Endodermal cell (in vitro differentiated cells): ENCODE measurements at regions not wholly inside any gene's neighbourhood (a gene's known extent, or its start where the extent isn't known, plus 50 kb on each side); places are given as distances from the start of the nearest gene placed in this dataset.
A peak's percentile ranks its signal among the peaks of the same experiment; 100 is the strongest.

Experiments
- DNase-seq: peaks from one replicate; pipeline ENCODE4 v3.0.0-alpha.2; 2017
- H3K27ac ChIP-seq: 2 replicates; pipeline ENCODE4 v1.5.1; 2013; ENCODE audit warnings: mild to moderate bottlenecking, low read depth, low read length, moderate library complexity
- H3K27me3 ChIP-seq: 2 replicates; pipeline ENCODE4 v1.6.1; 2013; ENCODE audit warnings: mild to moderate bottlenecking, low read length, moderate library complexity; ENCODE audit not compliant: insufficient read depth, control insufficient read depth, poor library complexity, severe bottlenecking
- H3K36me3 ChIP-seq: 2 replicates; pipeline ENCODE4 v1.7.0; 2013; ENCODE audit warnings: mild to moderate bottlenecking, low read length, moderate library complexity; ENCODE audit not compliant: control insufficient read depth, insufficient read depth
- H3K4me1 ChIP-seq: one replicate; pipeline ENCODE4 v1.7.0; 2013; ENCODE audit warnings: low read length; ENCODE audit not compliant: control insufficient read depth, insufficient read depth
- H3K4me3 ChIP-seq: 2 replicates; pipeline ENCODE4 v1.5.1; 2013; ENCODE audit warnings: mild to moderate bottlenecking, low read length, moderate library complexity
- H3K9ac ChIP-seq: 2 replicates; pipeline ENCODE4 v1.6.1; 2013; ENCODE audit warnings: mild to moderate bottlenecking, low read length, moderate library complexity; ENCODE audit not compliant: poor library complexity, severe bottlenecking; ENCODE audit errors: extremely low read depth
- H3K9me3 ChIP-seq: 2 replicates; pipeline ENCODE4 v1.6.1; 2013; ENCODE audit warnings: mild to moderate bottlenecking, low read length, moderate library complexity; ENCODE audit not compliant: control insufficient read depth
- H3K27ac Mint-ChIP-seq: 2 replicates; pipeline ENCODE4 v1.8.0; 2020; ENCODE audit warnings: mixed read lengths
- H3K27me3 Mint-ChIP-seq: 2 replicates; pipeline ENCODE4 v1.8.0; 2021; ENCODE audit warnings: mild to moderate bottlenecking, mixed read lengths; ENCODE audit not compliant: insufficient read depth
- H3K36me3 Mint-ChIP-seq: 2 replicates; pipeline ENCODE4 v1.8.0; 2020; ENCODE audit warnings: low read depth, mixed read lengths
- H3K4me1 Mint-ChIP-seq: 2 replicates; pipeline ENCODE4 v1.8.0; 2020; ENCODE audit warnings: mixed read lengths
- H3K4me3 Mint-ChIP-seq: 2 replicates; pipeline ENCODE4 v1.8.0; 2020; ENCODE audit warnings: mild to moderate bottlenecking, moderate library complexity, mixed read lengths
- H3K9me3 Mint-ChIP-seq: 2 replicates; pipeline ENCODE4 v1.8.0; 2020; ENCODE audit warnings: mild to moderate bottlenecking, mixed read lengths
- CTCF ChIP-seq: fragments of 200-600 bp; sonication (generic); conservative IDR thresholded peaks from 2 replicates; pipeline ENCODE4 v1.5.0; 2021; ENCODE audit warnings: antibody characterized with exemption, mild to moderate bottlenecking
- WGBS, 2 experiments: methylation state at CpG; one replicate each; pipeline versions ENCODE4 v1.1.5 to v1.1.7; 2013; ENCODE audit warnings: missing lambda C conversion rate in 2 of 2, mixed read lengths in 1 of 2; ENCODE audit not compliant: insufficient coverage in 1 of 2, insufficient read length in 1 of 2; 5-methylcytosine and 5-hydroxymethylcytosine counted together

GRCh38 chr1:83691953-83692500 lies 306.9 kb downstream of the TTLL7 start:
- H3K27ac ChIP-seq, result peak overlapping the region; percentile 98
- H3K4me1 Mint-ChIP-seq, result peaks cover 46% of the 10 kb centered on the region
- no peak overlapping the region for H3K9ac ChIP-seq
- peaks cover 25% of the 10 kb centered on the region for H3K9me3 Mint-ChIP-seq
- peak overlapping the region; percentile 35 for H3K4me3 Mint-ChIP-seq
- H3K4me3 ChIP-seq, result no peak overlapping the region
- peaks cover 68% of the 10 kb centered on the region for H3K27me3 ChIP-seq
- H3K27ac Mint-ChIP-seq, result no peak overlapping the region
- H3K27me3 Mint-ChIP-seq, result peaks cover 94% of the 10 kb centered on the region
- H3K36me3 Mint-ChIP-seq, result peaks cover 8% of the 10 kb centered on the region
- 80 to 85% methylated on average over 5 to 8 of the region's 8 CpGs for WGBS, 2 experiments
- H3K4me1 ChIP-seq, result peaks cover 15% of the 10 kb centered on the region
- no peak for TF ChIP-seq CTCF
- H3K36me3 ChIP-seq, result no peaks in the 10 kb centered on the region
- no peak for DNase-seq
- H3K9me3 ChIP-seq, result no peaks in the 10 kb centered on the region

GRCh38 chr1:83689921-83690868 lies 308.7 kb downstream of the TTLL7 start:
- Mint-ChIP-seq H3K9me3 (peaks cover 28% of the 10 kb centered on the region), H3K4me1 (peaks cover 36% of the 10 kb centered on the region), H3K27me3 (peaks cover 84% of the 10 kb centered on the region), H3K4me3 (no peak overlapping the region), H3K36me3 (peaks cover 8% of the 10 kb centered on the region), H3K27ac (no peak overlapping the region)
- DNase-seq, result no peak
- no peaks in the 10 kb centered on the region for H3K9me3 ChIP-seq
- H3K9ac ChIP-seq, result no peak overlapping the region
- no peaks in the 10 kb centered on the region for H3K36me3 ChIP-seq
- peaks cover 49% of the 10 kb centered on the region for H3K27me3 ChIP-seq
- no peak for TF ChIP-seq CTCF
- H3K27ac ChIP-seq, result no peak overlapping the region
- 90 to 91% methylated on average over 5 to 6 of the region's 6 CpGs for WGBS, 2 experiments
- peaks cover 15% of the 10 kb centered on the region for H3K4me1 ChIP-seq
- no peak overlapping the region for H3K4me3 ChIP-seq

- no peak for DNase-seq
- no peak overlapping the region for H3K9ac ChIP-seq
- Mint-ChIP-seq H3K4me1 (no peaks in the 10 kb centered on the region), H3K27ac (no peak overlapping the region), H3K9me3 (peaks cover 3% of the 10 kb centered on the region), H3K36me3 (no peaks in the 10 kb centered on the region), H3K4me3 (no peak overlapping the region), H3K27me3 (peaks cover 23% of the 10 kb centered on the region)
- TF ChIP-seq CTCF, result no peak
- 90 to 92% methylated on average over 2 of the region's 2 CpGs for WGBS, 2 experiments
- H3K9me3 ChIP-seq, result no peaks in the 10 kb centered on the region
- no peak overlapping the region for H3K4me3 ChIP-seq
- no peaks in the 10 kb centered on the region for H3K27me3 ChIP-seq
- H3K27ac ChIP-seq, result no peak overlapping the region
- no peaks in the 10 kb centered on the region for H3K36me3 ChIP-seq
- H3K4me1 ChIP-seq, result no peaks in the 10 kb centered on the region
Observed at GRCh38 chr1:83682132-83682531, 316.8 kb downstream of the TTLL7 start.
